Endothelial cell of umbilical vein (primary cell): ENCODE measurements at regions not wholly inside any gene's neighbourhood (a gene's known extent, or its start where the extent isn't known, plus 50 kb on each side); places are given as distances from the start of the nearest gene placed in this dataset.
A peak's percentile ranks its signal among the peaks of the same experiment; 100 is the strongest.

ENCODE experiments used
- BruUV-seq: library from RNA; stranded (reverse); fragments of 400-500 nt; replicated peaks from 2 replicates; lab custom pipeline; 2021; lab: Mats Ljungman, UMichigan
- CTCF ChIA-PET: fragments of 300-600, 350-600 bp; sonication (Branson Sonifier 250); formaldehyde crosslinking; loops from one replicate; lab custom pipeline; 2021; ENCODE audit warnings: antibody characterized with exemption, inconsistent platforms; lab: Charles Lee
- POLR2A ChIA-PET: fragments of 300-600, 350-600 bp; sonication (Branson Sonifier 250); formaldehyde crosslinking; loops from one replicate; lab custom pipeline; 2021; ENCODE audit warnings: antibody characterized with exemption, inconsistent platforms; lab: Charles Lee
- DNase-seq: peaks from one replicate; pipeline ENCODE4 v3.0.0-alpha.2; 2011; ENCODE audit warnings: low read depth, low spot score
- FAIRE-seq: peaks from 2 replicates; lab custom pipeline; 2011; peaks lifted over from hg19 to GRCh38; lab: Jason Lieb, UNC
- H2AFZ ChIP-seq: 2 replicates; pipeline ENCODE4 v1.6.0; 2012; ENCODE audit warnings: low read depth, low read length, control low read depth, inconsistent platforms
- H3K27ac ChIP-seq: 2 replicates; pipeline ENCODE4 v1.5.1; 2011; ENCODE audit warnings: low read depth, mild to moderate bottlenecking, control low read depth, low read length, moderate library complexity; ENCODE audit not compliant: insufficient read depth
- H3K27me3 ChIP-seq, 2 experiments: 2 replicates each; pipeline versions ENCODE4 v1.6.0 to v1.6.1; 2011; ENCODE audit warnings: low read length in 2 of 2, mixed read lengths in 1 of 2; ENCODE audit not compliant: control insufficient read depth in 2 of 2, insufficient read depth in 2 of 2
- H3K36me3 ChIP-seq, 2 experiments: 2 replicates in 1 of 2; 3 replicates in 1 of 2; pipeline ENCODE4 v1.5.1; 2011; ENCODE audit warnings: low read length in 2 of 2, mild to moderate bottlenecking in 1 of 2, moderate library complexity in 1 of 2; ENCODE audit not compliant: control insufficient read depth in 2 of 2, insufficient read depth in 2 of 2; ENCODE audit errors: extremely low read depth in 1 of 2
- H3K4me1 ChIP-seq: 3 replicates; pipeline ENCODE4 v1.5.1; 2011; ENCODE audit warnings: mild to moderate bottlenecking, low read length; ENCODE audit not compliant: control insufficient read depth, insufficient read depth; ENCODE audit errors: extremely low read depth
- H3K4me2 ChIP-seq: 2 replicates; pipeline ENCODE4 v1.6.1; 2011; ENCODE audit warnings: low read length, control low read depth, mixed read lengths; ENCODE audit not compliant: insufficient read depth
- H3K4me3 ChIP-seq, 3 experiments: fragments of 200-600 bp in 1 of 3; sonication (generic), shearing (Covaris generic) in 1 of 3; replicated peaks in 1 of 3; 2 replicates each; pipeline ENCODE4 v1.5.1; 2011 to 2016; ENCODE audit warnings: control low read depth in 3 of 3, low read length in 3 of 3, mild to moderate bottlenecking in 2 of 3, inconsistent platforms in 1 of 3, low read depth in 1 of 3, moderate library complexity in 1 of 3; ENCODE audit not compliant: insufficient read depth in 1 of 3
- H3K79me2 ChIP-seq: 2 replicates; pipeline ENCODE4 v1.6.0; 2012; ENCODE audit warnings: low read length, inconsistent platforms; ENCODE audit not compliant: control insufficient read depth, insufficient read depth
- H3K9ac ChIP-seq: replicated peaks from 2 replicates; pipeline ENCODE3; 2011; ENCODE audit warnings: low read length, control low read depth; ENCODE audit not compliant: insufficient read depth; ENCODE audit errors: extremely low read depth
- H3K9me1 ChIP-seq: replicated peaks from 3 replicates; pipeline ENCODE4 v1.6.0; 2011; ENCODE audit warnings: mild to moderate bottlenecking, low read length; ENCODE audit not compliant: control insufficient read depth, insufficient read depth; ENCODE audit errors: extremely low read depth
- H3K9me3 ChIP-seq: replicated peaks from 2 replicates; pipeline ENCODE4 v1.5.1; 2012; ENCODE audit warnings: low read length, inconsistent platforms; ENCODE audit not compliant: control insufficient read depth, insufficient read depth
- H4K20me1 ChIP-seq: replicated peaks from 2 replicates; pipeline ENCODE3; 2011; ENCODE audit warnings: mild to moderate bottlenecking, low read length; ENCODE audit not compliant: control insufficient read depth, insufficient read depth; ENCODE audit errors: extremely low read depth
- CTCF ChIP-seq, 2 donors: IDR thresholded peaks; 1 replicate in 1 of 2; 2 replicates in 1 of 2; pipeline ENCODE4 v1.5.1; 2011; ENCODE audit warnings: low read length in 2 of 2, mild to moderate bottlenecking in 2 of 2, moderate library complexity in 2 of 2, control low read depth in 1 of 2, inconsistent platforms in 1 of 2, low read depth in 1 of 2; ENCODE audit not compliant: insufficient read depth in 1 of 2; ENCODE audit errors: extremely low read depth in 1 of 2
- EZH2 ChIP-seq: IDR thresholded peaks from 2 replicates; pipeline ENCODE4 v1.6.1; 2012; ENCODE audit warnings: borderline replicate concordance, low read depth, mild to moderate bottlenecking, moderate library complexity, low read length, inconsistent platforms; ENCODE audit not compliant: severe bottlenecking
- FOS ChIP-seq: IDR thresholded peaks from 2 replicates; pipeline ENCODE4 v1.6.1; 2011; ENCODE audit warnings: mild to moderate bottlenecking, low read length, moderate library complexity, borderline replicate concordance; ENCODE audit not compliant: insufficient read depth
- GATA2 ChIP-seq: IDR thresholded peaks from 2 replicates; pipeline ENCODE4 v1.7.0; 2011; ENCODE audit warnings: low read depth, mild to moderate bottlenecking, moderate library complexity, mixed read lengths, low read length; ENCODE audit not compliant: insufficient read length, insufficient read depth
- JUN ChIP-seq: IDR thresholded peaks from 2 replicates; pipeline ENCODE4 v1.6.1; 2011; ENCODE audit warnings: borderline replicate concordance, low read depth; ENCODE audit not compliant: insufficient read length, insufficient read depth
- MAX ChIP-seq: IDR thresholded peaks from 2 replicates; pipeline ENCODE4 v1.6.1; 2011; ENCODE audit not compliant: insufficient read depth, insufficient read length
- MYC ChIP-seq: IDR thresholded peaks from one replicate; pipeline ENCODE4 v1.6.1; 2011; ENCODE audit warnings: mild to moderate bottlenecking, low read depth, low read length
- POLR2A ChIP-seq: IDR thresholded peaks from 2 replicates; pipeline ENCODE4 v1.6.1; 2012; ENCODE audit warnings: low read depth, mild to moderate bottlenecking, control low read depth, low read length
- POLR2AphosphoS5 ChIP-seq: IDR thresholded peaks from 2 replicates; pipeline ENCODE4 v1.6.1; 2012; ENCODE audit warnings: low read depth, mild to moderate bottlenecking, control low read depth, low read length, moderate library complexity; ENCODE audit not compliant: insufficient read depth
- dilution Hi-C: fragments of 300-500 bp; cut with MboI; formaldehyde crosslinking; loops from one replicate; pipeline ENCODE4 v1.15.0; 2019; ENCODE audit warnings: low sequenced_read_pairs; ENCODE audit not compliant: extremely low pct_ligation_motif_present
- intact Hi-C: fragments of 100-400 bp; cut with micrococcal nuclease; formaldehyde crosslinking; loops from one replicate; pipeline ENCODE4 v1.10.0; 2022

GRCh38 chr11:130781931-130782330 lies 134.3 kb downstream of the SNX19 start:
- H3K4me1 ChIP-seq, result peaks cover 17% of the 10 kb centered on the region
- no peak overlapping the region for H2AFZ ChIP-seq
- H3K36me3 ChIP-seq, result no peaks in the 10 kb centered on the region
- H4K20me1 ChIP-seq, result no peaks in the 10 kb centered on the region
- no peak overlapping the region for H3K4me3 ChIP-seq
- H3K27ac ChIP-seq, result no peak overlapping the region
- no peaks in the 10 kb centered on the region for H3K9me1 ChIP-seq
- no peak overlapping the region for H3K9ac ChIP-seq
- no peaks in the 10 kb centered on the region for H3K9me3 ChIP-seq
- H3K27me3 ChIP-seq, result no peaks in the 10 kb centered on the region
- BruUV-seq, result no TSS peak
- dilution Hi-C loops, result no loop called here
- ChIA-PET POLR2A (no interaction called here), CTCF (interaction anchor here (0.6 to 2.0 kb wide), 2 partner anchors 9 to 60 kb away, joined by 3 to 6 read pairs; no protein-coding TSS in a partner anchor)
- intact Hi-C loops, result loop anchor here (1.0 to 5.0 kb wide), 2 partner anchors 44 to 300 kb away; no protein-coding TSS in a partner anchor
- peak overlapping the region; percentile 56 for H3K4me2 ChIP-seq
- TF ChIP-seq JUN (no peak), FOS (peak; percentile 38)
- no peaks in the 10 kb centered on the region for H3K79me2 ChIP-seq
- DNase-seq (peak; percentile 14), FAIRE-seq (no peak)

- peak overlapping the region; percentile 13 for H3K9ac ChIP-seq
- H3K9me1 ChIP-seq, result no peaks in the 10 kb centered on the region
- no peaks in the 10 kb centered on the region for H4K20me1 ChIP-seq
- peak overlapping the region; percentile 4 for H2AFZ ChIP-seq
- POLR2A ChIA-PET, result no interaction called here
- H3K36me3 ChIP-seq, result no peaks in the 10 kb centered on the region
- dilution Hi-C loops, result no loop called here
- H3K27me3 ChIP-seq, result no peaks in the 10 kb centered on the region
- intact Hi-C loops, result loop anchor here (1.0 to 5.0 kb wide), 2 partner anchors 44 to 300 kb away; no protein-coding TSS in a partner anchor
- peak overlapping the region; percentile 56 for H3K4me2 ChIP-seq
- FAIRE-seq (peak; percentile 52), DNase-seq (peak; percentile 66)
- CTCF ChIA-PET, result interaction anchor here (0.6 to 2.0 kb wide), 3 partner anchors 10 to 61 kb away, joined by 3 to 6 read pairs (median 3); no protein-coding TSS in a partner anchor
- H3K4me3 ChIP-seq, result no peak overlapping the region
- H3K9me3 ChIP-seq, result no peaks in the 10 kb centered on the region
- BruUV-seq, result no TSS peak
- H3K79me2 ChIP-seq, result no peaks in the 10 kb centered on the region
- TF ChIP-seq JUN (no peak), POLR2A (no peak), GATA2 (no peak), FOS (no peak), MYC (no peak), MAX (no peak), POLR2AphosphoS5 (no peak), CTCF (IDR thresholded peaks at IDR 0.05; ENCODE audit: extremely low read depth in 1 of 2, insufficient read depth in 1 of 2, low read depth in 1 of 2, low read length in 2 of 2) (no peak), EZH2 (no peak)
- H3K27ac ChIP-seq, result peak overlapping the region; percentile 23
- peaks cover 23% of the 10 kb centered on the region for H3K4me1 ChIP-seq
These were observed 133.7 kb downstream of the SNX19 start for GRCh38 chr11:130782361-130783222.
